HL-60 (cell line): ENCODE measurements at regions not wholly inside any gene's neighbourhood (a gene's known extent, or its start where the extent isn't known, plus 50 kb on each side); places are given as distances from the start of the nearest gene placed in this dataset.

Source experiments
- GABPA ChIP-seq: IDR thresholded peaks from 2 replicates; pipeline ENCODE4 v1.6.1; 2012; ENCODE audit warnings: low read depth
- POLR2AphosphoS5 ChIP-seq: IDR thresholded peaks from 2 replicates; pipeline ENCODE4 v1.6.1; 2012; ENCODE audit warnings: low read depth
- SPI1 ChIP-seq: IDR thresholded peaks from 2 replicates; pipeline ENCODE4 v1.6.1; 2012; ENCODE audit warnings: low read depth, mild to moderate bottlenecking, borderline replicate concordance
- TF ChIP-seq, protein P1 (sequence below): IDR thresholded peaks from 2 replicates; pipeline ENCODE4 v1.6.1; 2012; ENCODE audit warnings: low read depth; ENCODE audit not compliant: insufficient replicate concordance
- TF ChIP-seq, protein P2 (sequence below): IDR thresholded peaks from one replicate; pipeline ENCODE4 v1.5.1; 2011; ENCODE audit warnings: low read length, control low read depth, inconsistent platforms; ENCODE audit not compliant: insufficient read depth

DNA sequence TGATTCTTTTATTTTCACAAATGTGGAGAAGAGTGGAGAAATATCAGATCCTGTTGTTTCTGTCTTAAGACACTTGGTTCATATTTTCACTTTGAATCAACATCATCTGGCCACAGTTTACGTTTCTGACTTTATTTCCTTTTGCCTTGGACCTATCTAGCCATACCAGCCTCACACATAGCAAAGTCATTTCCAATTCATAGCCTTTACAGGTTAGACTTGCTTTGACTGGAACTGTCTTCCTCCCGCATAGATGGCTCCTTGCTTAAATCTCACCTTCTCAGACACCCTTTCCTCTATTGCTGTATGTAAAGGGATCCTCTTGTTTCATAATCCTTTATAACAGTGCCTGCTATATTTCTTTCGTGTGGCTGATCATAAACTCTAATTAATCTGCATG, 297.8 kb downstream of the SH3GL2 start:
- TF ChIP-seq, protein P1, sequence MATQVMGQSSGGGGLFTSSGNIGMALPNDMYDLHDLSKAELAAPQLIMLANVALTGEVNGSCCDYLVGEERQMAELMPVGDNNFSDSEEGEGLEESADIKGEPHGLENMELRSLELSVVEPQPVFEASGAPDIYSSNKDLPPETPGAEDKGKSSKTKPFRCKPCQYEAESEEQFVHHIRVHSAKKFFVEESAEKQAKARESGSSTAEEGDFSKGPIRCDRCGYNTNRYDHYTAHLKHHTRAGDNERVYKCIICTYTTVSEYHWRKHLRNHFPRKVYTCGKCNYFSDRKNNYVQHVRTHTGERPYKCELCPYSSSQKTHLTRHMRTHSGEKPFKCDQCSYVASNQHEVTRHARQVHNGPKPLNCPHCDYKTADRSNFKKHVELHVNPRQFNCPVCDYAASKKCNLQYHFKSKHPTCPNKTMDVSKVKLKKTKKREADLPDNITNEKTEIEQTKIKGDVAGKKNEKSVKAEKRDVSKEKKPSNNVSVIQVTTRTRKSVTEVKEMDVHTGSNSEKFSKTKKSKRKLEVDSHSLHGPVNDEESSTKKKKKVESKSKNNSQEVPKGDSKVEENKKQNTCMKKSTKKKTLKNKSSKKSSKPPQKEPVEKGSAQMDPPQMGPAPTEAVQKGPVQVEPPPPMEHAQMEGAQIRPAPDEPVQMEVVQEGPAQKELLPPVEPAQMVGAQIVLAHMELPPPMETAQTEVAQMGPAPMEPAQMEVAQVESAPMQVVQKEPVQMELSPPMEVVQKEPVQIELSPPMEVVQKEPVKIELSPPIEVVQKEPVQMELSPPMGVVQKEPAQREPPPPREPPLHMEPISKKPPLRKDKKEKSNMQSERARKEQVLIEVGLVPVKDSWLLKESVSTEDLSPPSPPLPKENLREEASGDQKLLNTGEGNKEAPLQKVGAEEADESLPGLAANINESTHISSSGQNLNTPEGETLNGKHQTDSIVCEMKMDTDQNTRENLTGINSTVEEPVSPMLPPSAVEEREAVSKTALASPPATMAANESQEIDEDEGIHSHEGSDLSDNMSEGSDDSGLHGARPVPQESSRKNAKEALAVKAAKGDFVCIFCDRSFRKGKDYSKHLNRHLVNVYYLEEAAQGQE: no peak
- TF ChIP-seq, protein P2, sequence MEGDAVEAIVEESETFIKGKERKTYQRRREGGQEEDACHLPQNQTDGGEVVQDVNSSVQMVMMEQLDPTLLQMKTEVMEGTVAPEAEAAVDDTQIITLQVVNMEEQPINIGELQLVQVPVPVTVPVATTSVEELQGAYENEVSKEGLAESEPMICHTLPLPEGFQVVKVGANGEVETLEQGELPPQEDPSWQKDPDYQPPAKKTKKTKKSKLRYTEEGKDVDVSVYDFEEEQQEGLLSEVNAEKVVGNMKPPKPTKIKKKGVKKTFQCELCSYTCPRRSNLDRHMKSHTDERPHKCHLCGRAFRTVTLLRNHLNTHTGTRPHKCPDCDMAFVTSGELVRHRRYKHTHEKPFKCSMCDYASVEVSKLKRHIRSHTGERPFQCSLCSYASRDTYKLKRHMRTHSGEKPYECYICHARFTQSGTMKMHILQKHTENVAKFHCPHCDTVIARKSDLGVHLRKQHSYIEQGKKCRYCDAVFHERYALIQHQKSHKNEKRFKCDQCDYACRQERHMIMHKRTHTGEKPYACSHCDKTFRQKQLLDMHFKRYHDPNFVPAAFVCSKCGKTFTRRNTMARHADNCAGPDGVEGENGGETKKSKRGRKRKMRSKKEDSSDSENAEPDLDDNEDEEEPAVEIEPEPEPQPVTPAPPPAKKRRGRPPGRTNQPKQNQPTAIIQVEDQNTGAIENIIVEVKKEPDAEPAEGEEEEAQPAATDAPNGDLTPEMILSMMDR: no peak
- TF ChIP-seq SPI1 (no peak), POLR2AphosphoS5 (no peak), GABPA (no peak)
